Coronary artery (tissue), 2 donors: ENCODE measurements at regions not wholly inside any gene's neighbourhood (a gene's known extent, or its start where the extent isn't known, plus 50 kb on each side); places are given as distances from the start of the nearest gene placed in this dataset.
"Not testable (repeated sequence)": the region's sequence is repeated elsewhere in the genome, so short reads cannot be mapped to it uniquely, and the experiment has no call there.

Source experiments
- DNase-seq: peaks from one replicate; pipeline ENCODE4 v3.0.0-alpha.2; 2017; ENCODE audit warnings: low spot score
- H3K27ac ChIP-seq, 2 donors: fragments of 200-600 bp; sonication (generic); one replicate each; pipeline ENCODE4 v1.5.1; 2016 to 2019
- H3K4me3 ChIP-seq: fragments of 200-600 bp; sonication (generic); 2 replicates; pipeline ENCODE4 v1.5.1; 2016; ENCODE audit warnings: mild to moderate bottlenecking, moderate library complexity
- CTCF ChIP-seq: fragments of 200-600 bp; sonication (generic); IDR thresholded peaks from one replicate; pipeline ENCODE4 v1.5.1; 2019; ENCODE audit warnings: antibody characterized with exemption

GRCh38 chr1:65615859-65616258, 176.8 kb upstream of the PDE4B start:
- no peak for TF ChIP-seq CTCF
- Histone ChIP-seq H3K27ac (no peak overlapping the region), H3K4me3 (no peak overlapping the region)
- no peak for DNase-seq

GRCh38 chr1:65621721-65622120, 171.0 kb upstream of the PDE4B start:
- not testable (repeated sequence) for H3K27ac ChIP-seq, DNase-seq, H3K4me3 ChIP-seq

DNA sequence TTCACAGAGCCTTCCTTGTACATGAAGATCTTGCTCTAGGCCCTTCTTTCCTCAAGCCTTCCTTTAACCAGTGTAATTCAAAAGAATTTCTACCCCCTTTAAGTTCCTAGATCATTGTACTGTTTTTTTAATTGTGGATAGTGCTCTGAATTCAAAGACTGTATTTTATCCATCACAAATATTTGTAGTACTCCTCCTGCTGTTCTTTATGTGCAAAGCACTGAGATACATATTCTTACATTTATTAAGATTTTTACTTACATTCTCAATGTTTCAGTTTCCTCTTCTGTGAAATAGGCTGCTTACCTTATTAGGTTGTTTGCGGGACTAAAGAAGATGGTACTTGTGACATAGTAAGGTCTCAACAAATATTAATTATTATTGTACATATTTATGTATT, 168.8 kb upstream of the PDE4B start:
- no peak for DNase-seq
- no peak for TF ChIP-seq CTCF
- H3K4me3 ChIP-seq: no peak overlapping the region
- H3K27ac ChIP-seq: no peak overlapping the region

GRCh38 chr1:65625528-65625927, 167.2 kb upstream of the PDE4B start:
- H3K27ac ChIP-seq: no peak overlapping the region

DNA sequence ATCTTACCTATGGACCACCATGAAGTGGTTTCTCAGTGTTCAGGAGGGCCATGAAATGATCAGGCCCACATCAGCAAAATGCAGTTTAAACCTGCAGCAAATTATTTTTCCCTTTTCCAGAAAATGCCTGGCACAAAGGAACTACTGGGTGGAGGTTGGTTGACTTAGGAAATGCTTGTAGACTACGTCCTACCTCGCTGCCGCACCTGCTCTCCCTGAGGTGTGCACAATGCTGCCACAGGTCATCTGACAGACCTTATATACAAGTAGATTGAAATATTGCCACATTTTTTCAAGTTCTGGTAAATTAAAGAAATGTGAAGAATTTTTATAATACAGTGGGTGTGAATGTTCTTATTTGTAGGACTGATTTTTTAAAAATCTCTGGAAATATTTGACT, 166.7 kb upstream of the PDE4B start:
- no peak overlapping the region for H3K4me3 ChIP-seq
- no peak for DNase-seq
- TF ChIP-seq CTCF: no peak
- H3K27ac ChIP-seq: no peak overlapping the region

More at GRCh38 chr1:65625528-65625927, 167.2 kb upstream of the PDE4B start:
- no peak overlapping the region for H3K4me3 ChIP-seq
- no peak for TF ChIP-seq CTCF
- DNase-seq: no peak

DNA sequence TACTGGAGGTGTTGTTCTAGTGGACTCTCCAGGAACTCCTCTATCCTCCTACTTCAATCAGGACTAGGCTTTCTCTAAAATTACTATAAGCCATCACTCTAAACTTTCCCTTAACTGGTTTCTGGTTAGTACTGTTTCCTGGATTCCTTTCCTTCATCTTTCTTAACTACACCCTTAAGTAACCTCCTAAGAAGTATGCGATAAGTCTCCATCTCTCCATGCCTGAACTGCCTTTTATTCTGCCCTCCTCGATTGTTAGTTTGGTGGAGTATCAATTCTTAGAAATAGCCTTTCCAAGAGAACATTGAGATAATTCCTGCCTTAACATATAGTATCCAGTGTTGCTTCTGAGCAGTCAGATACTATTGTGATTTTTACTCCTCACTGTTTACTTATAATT, 162.9 kb upstream of the PDE4B start:
- DNase-seq: no peak
- no peak for TF ChIP-seq CTCF
- H3K4me3 ChIP-seq: no peak overlapping the region
- no peak overlapping the region for H3K27ac ChIP-seq

GRCh38 chr1:65630855-65631254, 161.8 kb upstream of the PDE4B start:
- DNase-seq: no peak
- Histone ChIP-seq H3K4me3 (no peak overlapping the region), H3K27ac (no peak overlapping the region)
- TF ChIP-seq CTCF: no peak

- DNase-seq: no peak
- TF ChIP-seq CTCF: no peak
- Histone ChIP-seq H3K27ac (no peak overlapping the region), H3K4me3 (no peak overlapping the region)
Observed at GRCh38 chr1:65632235-65632634, 160.5 kb upstream of the PDE4B start.
